ENCODE measurements at regions not wholly inside any gene's neighbourhood (a gene's known extent, or its start where the extent isn't known, plus 50 kb on each side); places are given as distances from the start of the nearest gene placed in this dataset.

DNA sequence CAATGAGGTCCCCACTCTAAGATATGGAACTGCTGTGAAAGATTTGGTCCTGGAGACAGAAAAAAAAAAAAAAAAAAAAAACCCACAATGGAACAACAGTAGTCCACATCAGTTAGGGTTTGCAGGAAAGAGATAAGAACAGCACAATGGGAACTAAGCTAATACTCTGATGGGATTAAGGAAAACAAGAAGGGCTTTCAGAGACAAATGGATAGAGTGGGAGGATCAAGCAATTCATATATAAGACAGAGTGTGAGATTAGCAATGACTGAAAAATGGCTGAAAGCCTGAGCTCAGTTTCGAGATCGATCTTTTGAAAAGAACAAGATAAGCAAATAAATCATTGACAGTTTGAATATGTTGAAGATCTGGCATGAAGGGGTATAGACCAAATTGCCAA, 188.4 kb upstream of the TRPC5 start:
- no peak for ATAC-seq
- Histone ChIP-seq H3K36me3 (replicated peaks in 1 of 2; ENCODE audit: insufficient read depth in 1 of 2, low read depth in 2 of 2) (no peaks in the 10 kb centered on the region), H3K4me3 (no peak overlapping the region), H3K27me3 (no peaks in the 10 kb centered on the region), H3K9me3 (no peaks in the 10 kb centered on the region), H3K27ac (no peak overlapping the region), H3K4me1 (no peaks in the 10 kb centered on the region)
- intact Hi-C loops (cut with DNase I), result no loop called here
- 12 to 20% methylated on average over 2 of the region's 2 CpGs for WGBS, 2 donors
- no peak for DNase-seq
- TF ChIP-seq, protein P1, sequence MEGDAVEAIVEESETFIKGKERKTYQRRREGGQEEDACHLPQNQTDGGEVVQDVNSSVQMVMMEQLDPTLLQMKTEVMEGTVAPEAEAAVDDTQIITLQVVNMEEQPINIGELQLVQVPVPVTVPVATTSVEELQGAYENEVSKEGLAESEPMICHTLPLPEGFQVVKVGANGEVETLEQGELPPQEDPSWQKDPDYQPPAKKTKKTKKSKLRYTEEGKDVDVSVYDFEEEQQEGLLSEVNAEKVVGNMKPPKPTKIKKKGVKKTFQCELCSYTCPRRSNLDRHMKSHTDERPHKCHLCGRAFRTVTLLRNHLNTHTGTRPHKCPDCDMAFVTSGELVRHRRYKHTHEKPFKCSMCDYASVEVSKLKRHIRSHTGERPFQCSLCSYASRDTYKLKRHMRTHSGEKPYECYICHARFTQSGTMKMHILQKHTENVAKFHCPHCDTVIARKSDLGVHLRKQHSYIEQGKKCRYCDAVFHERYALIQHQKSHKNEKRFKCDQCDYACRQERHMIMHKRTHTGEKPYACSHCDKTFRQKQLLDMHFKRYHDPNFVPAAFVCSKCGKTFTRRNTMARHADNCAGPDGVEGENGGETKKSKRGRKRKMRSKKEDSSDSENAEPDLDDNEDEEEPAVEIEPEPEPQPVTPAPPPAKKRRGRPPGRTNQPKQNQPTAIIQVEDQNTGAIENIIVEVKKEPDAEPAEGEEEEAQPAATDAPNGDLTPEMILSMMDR (IDR thresholded peaks at IDR 0.05), result no peak
- TF ChIP-seq POLR2A (IDR thresholded peaks at IDR 0.05), result no peak

- Histone ChIP-seq H3K9me3 (no peaks in the 10 kb centered on the region), H3K4me1 (no peaks in the 10 kb centered on the region), H3K27me3 (no peaks in the 10 kb centered on the region), H3K36me3 (replicated peaks in 1 of 2; ENCODE audit: insufficient read depth in 1 of 2, low read depth in 2 of 2) (no peaks in the 10 kb centered on the region), H3K4me3 (no peak overlapping the region), H3K27ac (no peak overlapping the region)
- no peak for ATAC-seq
- TF ChIP-seq, protein P1 (IDR thresholded peaks at IDR 0.05), result no peak
- TF ChIP-seq POLR2A (IDR thresholded peaks at IDR 0.05), result no peak
- WGBS, 2 donors, result 22 to 60% methylated on average over 1 to 2 of the region's 2 CpGs
- DNase-seq, result no peak
- intact Hi-C loops (cut with DNase I), result no loop called here
These were observed 183.6 kb upstream of the TRPC5 start for GRCh38 chrX:112266136-112266535.

DNA sequence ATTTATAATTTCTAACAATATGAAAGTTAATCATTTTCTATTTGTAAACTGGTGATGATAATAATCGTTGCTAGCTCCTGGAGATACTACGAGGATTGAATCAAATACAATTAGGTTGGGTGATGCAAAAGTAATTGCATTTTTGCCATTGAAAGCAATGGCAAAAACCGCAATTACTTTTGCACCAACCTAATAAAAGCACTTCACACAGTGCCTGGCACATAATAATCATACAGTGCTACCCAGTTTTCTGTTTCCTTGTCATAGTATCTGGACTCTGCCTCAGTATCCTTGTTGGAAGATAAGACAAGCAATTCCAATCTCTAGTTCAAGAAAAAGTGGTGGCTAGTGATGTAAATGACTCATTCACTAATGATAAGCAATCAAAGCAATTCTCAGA, 176.8 kb upstream of the TRPC5 start:
- 49 to 54% methylated on average over 3 of the region's 3 CpGs for WGBS, 2 donors
- Histone ChIP-seq H3K9me3 (no peaks in the 10 kb centered on the region), H3K27ac (no peak overlapping the region), H3K36me3 (replicated peaks in 1 of 2; ENCODE audit: insufficient read depth in 1 of 2, low read depth in 2 of 2) (no peaks in the 10 kb centered on the region), H3K27me3 (no peaks in the 10 kb centered on the region), H3K4me3 (no peak overlapping the region), H3K4me1 (no peaks in the 10 kb centered on the region)
- DNase-seq (no peak), ATAC-seq (no peak)
- TF ChIP-seq POLR2A (IDR thresholded peaks at IDR 0.05), result no peak
- TF ChIP-seq, protein P1 (IDR thresholded peaks at IDR 0.05), result no peak
- intact Hi-C loops (cut with DNase I), result no loop called here

GRCh38 chrX:112254896-112255295, 172.3 kb upstream of the TRPC5 start:
- H3K27ac ChIP-seq, result no peak overlapping the region

DNA sequence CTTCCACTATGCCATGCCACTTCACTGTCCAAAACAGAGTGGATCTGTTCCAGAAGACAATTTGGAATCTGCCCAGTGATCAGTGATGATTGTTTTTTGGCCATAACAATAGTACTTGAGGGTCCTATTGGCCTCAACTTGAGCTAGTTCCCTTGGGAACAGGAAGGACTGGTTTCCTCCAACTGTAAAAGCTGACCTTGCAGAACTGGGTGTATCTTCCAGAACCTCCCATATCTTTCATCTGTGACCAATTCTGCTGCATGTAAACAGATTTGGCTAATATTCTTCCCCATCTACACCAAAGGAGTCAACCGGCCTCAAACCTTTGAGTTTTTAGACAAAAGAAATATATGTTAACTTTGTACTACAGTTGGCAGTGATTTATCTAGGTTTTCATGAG, 165.1 kb upstream of the TRPC5 start:
- ATAC-seq (no peak), DNase-seq (no peak)
- H3K36me3 ChIP-seq (replicated peaks in 1 of 2; ENCODE audit: insufficient read depth in 1 of 2, low read depth in 2 of 2), result no peaks in the 10 kb centered on the region
- H3K4me1 ChIP-seq, result no peaks in the 10 kb centered on the region
- no peak overlapping the region for H3K4me3 ChIP-seq
- intact Hi-C loops (cut with DNase I), result no loop called here
- 50 to 83% methylated on average over 1 of the region's 1 CpG for WGBS, 2 donors
- no peaks in the 10 kb centered on the region for H3K27me3 ChIP-seq
- no peak overlapping the region for H3K27ac ChIP-seq
- no peak for TF ChIP-seq POLR2A (IDR thresholded peaks at IDR 0.05)
- TF ChIP-seq, protein P1 (IDR thresholded peaks at IDR 0.05), result no peak
- no peaks in the 10 kb centered on the region for H3K9me3 ChIP-seq

More at GRCh38 chrX:112254896-112255295, 172.3 kb upstream of the TRPC5 start:
- no peaks in the 10 kb centered on the region for H3K9me3 ChIP-seq
- DNase-seq, result no peak
- H3K27me3 ChIP-seq, result no peaks in the 10 kb centered on the region
- no peak overlapping the region for H3K4me3 ChIP-seq
- intact Hi-C loops (cut with DNase I), result no loop called here
- no peaks in the 10 kb centered on the region for H3K36me3 ChIP-seq (replicated peaks in 1 of 2; ENCODE audit: insufficient read depth in 1 of 2, low read depth in 2 of 2)
- WGBS, 2 donors, result 52 to 54% methylated on average over 2 of the region's 2 CpGs
- TF ChIP-seq, protein P1 (IDR thresholded peaks at IDR 0.05), result no peak
- no peak for TF ChIP-seq POLR2A (IDR thresholded peaks at IDR 0.05)
- ATAC-seq, result no peak
- no peaks in the 10 kb centered on the region for H3K4me1 ChIP-seq
